HL-60 (cell line): ENCODE measurements at regions not wholly inside any gene's neighbourhood (a gene's known extent, or its start where the extent isn't known, plus 50 kb on each side); places are given as distances from the start of the nearest gene placed in this dataset.

Source experiments
- DNase-seq, 2 experiments: peaks; one replicate each; pipeline ENCODE4 v3.0.0-alpha.2; 2010 to 2020; ENCODE audit warnings: low read depth in 1 of 2, low spot score in 1 of 2
- H3K27ac ChIP-seq: fragments of 250-450 bp; sonication (Bioruptor Pico); replicated peaks from 2 replicates; pipeline ENCODE4 v1.5.1; 2020; ENCODE audit warnings: mild to moderate bottlenecking, moderate library complexity
- H3K27me3 ChIP-seq: fragments of 250-450 bp; sonication (Bioruptor Pico); 2 replicates; pipeline ENCODE4 v1.5.1; 2021; ENCODE audit warnings: mild to moderate bottlenecking, moderate library complexity; ENCODE audit not compliant: insufficient read depth, poor library complexity, severe bottlenecking
- H3K4me3 ChIP-seq: replicated peaks from 2 replicates; pipeline ENCODE4 v1.5.1; 2011; ENCODE audit warnings: mild to moderate bottlenecking, control low read depth, low read length; ENCODE audit not compliant: insufficient read depth
- CTCF ChIP-seq: IDR thresholded peaks from one replicate; pipeline ENCODE4 v1.5.1; 2011; ENCODE audit warnings: low read length, control low read depth, inconsistent platforms; ENCODE audit not compliant: insufficient read depth
- GABPA ChIP-seq: IDR thresholded peaks from 2 replicates; pipeline ENCODE4 v1.6.1; 2012; ENCODE audit warnings: low read depth
- POLR2AphosphoS5 ChIP-seq: IDR thresholded peaks from 2 replicates; pipeline ENCODE4 v1.6.1; 2012; ENCODE audit warnings: low read depth
- REST ChIP-seq: IDR thresholded peaks from 2 replicates; pipeline ENCODE4 v1.6.1; 2012; ENCODE audit warnings: low read depth; ENCODE audit not compliant: insufficient replicate concordance
- SPI1 ChIP-seq: IDR thresholded peaks from 2 replicates; pipeline ENCODE4 v1.6.1; 2012; ENCODE audit warnings: low read depth, mild to moderate bottlenecking, borderline replicate concordance

GRCh38 chr20:59421920-59422637, 121.7 kb downstream of the EDN3 start:
- no peak overlapping the region for H3K27ac ChIP-seq
- TF ChIP-seq CTCF (no peak), SPI1 (no peak), REST (no peak), GABPA (no peak), POLR2AphosphoS5 (no peak)
- no peak overlapping the region for H3K4me3 ChIP-seq
- H3K27me3 ChIP-seq, result peaks cover 3% of the 10 kb centered on the region
- DNase-seq, result no peak

- no peak for DNase-seq
- Histone ChIP-seq H3K27ac (no peak overlapping the region), H3K27me3 (peaks cover 3% of the 10 kb centered on the region), H3K4me3 (no peak overlapping the region)
- TF ChIP-seq POLR2AphosphoS5 (no peak), REST (no peak), SPI1 (no peak), CTCF (no peak), GABPA (no peak)
These were observed 122.6 kb downstream of the EDN3 start for GRCh38 chr20:59422872-59423544.

- H3K27me3 ChIP-seq, result peaks cover 3% of the 10 kb centered on the region
- TF ChIP-seq CTCF, result no peak
- TF ChIP-seq SPI1, result no peak
- no peak for TF ChIP-seq GABPA
- TF ChIP-seq POLR2AphosphoS5, result no peak
- no peak for TF ChIP-seq REST
- no peak overlapping the region for H3K27ac ChIP-seq
- no peak overlapping the region for H3K4me3 ChIP-seq
- DNase-seq, result no peak
These were observed 124.6 kb downstream of the EDN3 start for GRCh38 chr20:59424976-59425375.
